Stimulated activated CD4-positive, alpha-beta T cell treated with anti-CD3 and anti-CD28 coated beads, TNF-alpha, amount 100 ng/mL, for 4 hours (primary cell): ENCODE measurements at regions not wholly inside any gene's neighbourhood (a gene's known extent, or its start where the extent isn't known, plus 50 kb on each side); places are given as distances from the start of the nearest gene placed in this dataset.
"Not testable (repeated sequence)": the region's sequence is repeated elsewhere in the genome, so short reads cannot be mapped to it uniquely, and the experiment has no call there.

ENCODE experiments used
- DNase-seq, 3 experiments: peaks; one replicate each; pipeline ENCODE4 v3.0.0-alpha.2; 2020; ENCODE audit warnings: low read depth in 3 of 3

- DNase-seq = no peak
Measured at GRCh38 chr6:141394125-141394536, 738.6 kb upstream of the GJE1 start.

GRCh38 chr6:141393405-141394124 is 739.2 kb upstream of the GJE1 start:
- no peak for DNase-seq

GRCh38 chr6:141391135-141391534 is 741.6 kb upstream of the GJE1 start:
- DNase-seq = not testable (repeated sequence)

GRCh38 chr6:141388666-141389065 is 744.1 kb upstream of the GJE1 start:
- no peak for DNase-seq

GRCh38 chr6:141370438-141370837 is 762.3 kb upstream of the GJE1 start:
- DNase-seq = no peak

GRCh38 chr6:141366796-141367195 is 765.9 kb upstream of the GJE1 start:
- DNase-seq = not testable (repeated sequence)

- DNase-seq = no peak
Measured at GRCh38 chr6:141364694-141365093, 768.0 kb upstream of the GJE1 start.

- no peak for DNase-seq
Measured at GRCh38 chr6:141364232-141364631, 768.5 kb upstream of the GJE1 start.

- DNase-seq = no peak
Measured at GRCh38 chr6:141361559-141361958, 771.2 kb upstream of the GJE1 start.

GRCh38 chr6:141359953-141360352 is 772.8 kb upstream of the GJE1 start:
- DNase-seq = no peak

GRCh38 chr6:141354191-141354955 is 778.4 kb upstream of the GJE1 start:
- no peak for DNase-seq

- no peak for DNase-seq
Measured at GRCh38 chr6:141351721-141352120, 781.0 kb upstream of the GJE1 start.

GRCh38 chr6:141349710-141350109 is 783.0 kb upstream of the GJE1 start:
- DNase-seq = no peak

- DNase-seq = no peak
Measured at GRCh38 chr6:141347906-141348492, 784.7 kb upstream of the GJE1 start.

- DNase-seq = no peak
Measured at GRCh38 chr6:141347086-141347485, 785.6 kb upstream of the GJE1 start.

- DNase-seq = no peak
Measured at GRCh38 chr6:141346535-141346934, 786.2 kb upstream of the GJE1 start.

- DNase-seq = no peak
Measured at GRCh38 chr6:141337191-141337590, 795.5 kb upstream of the GJE1 start.

- no peak for DNase-seq
Measured at GRCh38 chr6:141335477-141336273, 797.0 kb upstream of the GJE1 start.

GRCh38 chr6:141326925-141327324 is 805.8 kb upstream of the GJE1 start:
- DNase-seq = no peak

- peak in 2 of 3 experiments; percentile 17 to 38 for DNase-seq
Measured at GRCh38 chr6:141326426-141326825, 806.3 kb upstream of the GJE1 start.

GRCh38 chr6:141321493-141322347 is 811.0 kb upstream of the GJE1 start:
- DNase-seq = no peak
